ENCODE measurements at regions not wholly inside any gene's neighbourhood (a gene's known extent, or its start where the extent isn't known, plus 50 kb on each side); places are given as distances from the start of the nearest gene placed in this dataset.

- Histone ChIP-seq H3K36me3 (ENCODE audit: control insufficient read depth in 2 of 3, insufficient read depth in 3 of 3, low read length in 3 of 3) (no peaks in the 10 kb centered on the region), H3K27me3 (ENCODE audit: control insufficient read depth, insufficient read depth, low read length) (no peaks in the 10 kb centered on the region), H3K9ac (ENCODE audit: low read length in 3 of 3) (no peak overlapping the region), H3K9me3 (ENCODE audit: control insufficient read depth in 2 of 3, insufficient read depth in 1 of 3, low read length in 3 of 3) (no peaks in the 10 kb centered on the region), H3K4me3 (ENCODE audit: low read length in 3 of 3) (peak overlapping the region in 1 of 3 donors; percentile 48), H3K4me1 (ENCODE audit: control insufficient read depth in 2 of 3, insufficient read depth in 2 of 3, low read depth in 1 of 3, low read length in 3 of 3) (peaks cover 0 to 3% (median 0%) of the 10 kb centered on the region in 3 donors), H3K27ac (ENCODE audit: low read depth in 2 of 2, low read length in 2 of 2) (no peak overlapping the region)
- no peak for TF ChIP-seq CTCF (IDR thresholded peaks at IDR 0.05; ENCODE audit: borderline replicate concordance, extremely low read depth, insufficient read depth)
- intact Hi-C loops (cut with DNase I): no loop called here
- FAIRE-seq (no peak), DNase-seq (no peak)
Observed at GRCh38 chr1:244231193-244231571, 180.1 kb downstream of the ZBTB18 start.

GRCh38 chr1:244231572-244232315 is 180.7 kb downstream of the ZBTB18 start:
- no peaks in the 10 kb centered on the region for H3K36me3 ChIP-seq (ENCODE audit: control insufficient read depth in 2 of 3, insufficient read depth in 3 of 3, low read length in 3 of 3)
- DNase-seq (peak in 4 of 5 donors; percentile 68 to 83 (median 77)), FAIRE-seq (no peak)
- no peak overlapping the region for H3K9ac ChIP-seq (ENCODE audit: low read length in 3 of 3)
- no peak overlapping the region for H3K27ac ChIP-seq (ENCODE audit: low read depth in 2 of 2, low read length in 2 of 2)
- intact Hi-C loops (cut with DNase I): no loop called here
- H3K4me3 ChIP-seq (ENCODE audit: low read length in 3 of 3): peak overlapping the region; percentile 28 to 48 (median 44)
- H3K27me3 ChIP-seq (ENCODE audit: control insufficient read depth, insufficient read depth, low read length): no peaks in the 10 kb centered on the region
- no peak for TF ChIP-seq CTCF (IDR thresholded peaks at IDR 0.05; ENCODE audit: borderline replicate concordance, extremely low read depth, insufficient read depth)
- H3K4me1 ChIP-seq (ENCODE audit: control insufficient read depth in 2 of 3, insufficient read depth in 2 of 3, low read depth in 1 of 3, low read length in 3 of 3): peaks cover 0 to 3% (median 0%) of the 10 kb centered on the region in 3 donors
- H3K9me3 ChIP-seq (ENCODE audit: control insufficient read depth in 2 of 3, insufficient read depth in 1 of 3, low read length in 3 of 3): no peaks in the 10 kb centered on the region

- no peak overlapping the region for H3K9ac ChIP-seq (ENCODE audit: low read length in 3 of 3)
- no peak overlapping the region for H3K27ac ChIP-seq (ENCODE audit: low read depth in 2 of 2, low read length in 2 of 2)
- no peak for FAIRE-seq
- H3K9me3 ChIP-seq (ENCODE audit: control insufficient read depth in 2 of 3, insufficient read depth in 1 of 3, low read length in 3 of 3): no peaks in the 10 kb centered on the region
- TF ChIP-seq CTCF (IDR thresholded peaks at IDR 0.05; ENCODE audit: borderline replicate concordance, extremely low read depth, insufficient read depth): no peak
- H3K27me3 ChIP-seq (ENCODE audit: control insufficient read depth, insufficient read depth, low read length): no peaks in the 10 kb centered on the region
- peaks cover 0 to 3% (median 0%) of the 10 kb centered on the region in 3 donors for H3K4me1 ChIP-seq (ENCODE audit: control insufficient read depth in 2 of 3, insufficient read depth in 2 of 3, low read depth in 1 of 3, low read length in 3 of 3)
- DNase-seq: peak in 4 of 5 donors; percentile 68 to 81 (median 76)
- H3K4me3 ChIP-seq (ENCODE audit: low read length in 3 of 3): no peak overlapping the region
- intact Hi-C loops (cut with DNase I): no loop called here
- H3K36me3 ChIP-seq (ENCODE audit: control insufficient read depth in 2 of 3, insufficient read depth in 3 of 3, low read length in 3 of 3): no peaks in the 10 kb centered on the region
Observed at GRCh38 chr1:244234009-244234643, 183.0 kb downstream of the ZBTB18 start.

All from kidney (tissue), 13 donors.